PC-3 (cell line): ENCODE measurements at regions not wholly inside any gene's neighbourhood (a gene's known extent, or its start where the extent isn't known, plus 50 kb on each side); places are given as distances from the start of the nearest gene placed in this dataset.
"Not testable (repeated sequence)": the region's sequence is repeated elsewhere in the genome, so short reads cannot be mapped to it uniquely, and the experiment has no call there.

Experiments
- ATAC-seq: fragments of 200-7000 bp; cut with Tn5 transposase; 2 replicates; pipeline ENCODE4 v1.9.1; 2020; ENCODE audit warnings: mild to moderate bottlenecking, moderate library complexity
- BruUV-seq: library from RNA; stranded (reverse); fragments of 400-500 nt; replicated peaks from 2 replicates; lab custom pipeline; 2021; lab: Mats Ljungman, UMichigan
- CTCF ChIA-PET: fragments of 300-600 bp; sonication (Branson Sonifier 250); formaldehyde crosslinking; loops from one replicate; lab custom pipeline; 2022; ENCODE audit warnings: antibody characterized with exemption; lab: Charles Lee
- POLR2A ChIA-PET: fragments of 300-600 bp; sonication (Branson Sonifier 250); formaldehyde crosslinking; loops from one replicate; lab custom pipeline; 2022; ENCODE audit warnings: antibody characterized with exemption; ENCODE audit not compliant: unreplicated experiment; lab: Charles Lee
- DNase-seq: peaks from one replicate; pipeline ENCODE4 v3.0.0-alpha.2; 2015
- H2AFZ ChIP-seq: fragments of 300-600 bp; sonication (generic); 2 replicates; pipeline ENCODE4 v1.6.0; 2016; ENCODE audit warnings: antibody characterized with exemption, low read length
- H3F3A ChIP-seq: fragments of 300-600 bp; sonication (generic); one replicate; pipeline ENCODE4 v1.6.0; 2017; ENCODE audit warnings: antibody characterized with exemption, low read length, control low read depth, mild to moderate bottlenecking; ENCODE audit not compliant: unreplicated experiment
- H3K27ac ChIP-seq: fragments of 300-600 bp; sonication (generic); 2 replicates; pipeline ENCODE4 v1.5.1; 2016; ENCODE audit warnings: mild to moderate bottlenecking, low read length
- H3K27me3 ChIP-seq: fragments of 300-600 bp; sonication (generic); 2 replicates; pipeline ENCODE4 v1.6.1; 2016; ENCODE audit warnings: low read length, mixed read lengths
- H3K36me3 ChIP-seq: fragments of 300-600 bp; sonication (generic); 2 replicates; pipeline ENCODE4 v1.6.1; 2016; ENCODE audit warnings: low read depth, mixed run types, low read length, mixed read lengths
- H3K4me1 ChIP-seq: fragments of 300-600 bp; sonication (generic); 2 replicates; pipeline ENCODE4 v1.5.1; 2016; ENCODE audit warnings: low read length; ENCODE audit not compliant: insufficient read depth
- H3K4me2 ChIP-seq: fragments of 300-600 bp; sonication (generic); 2 replicates; pipeline ENCODE4 v1.6.0; 2016; ENCODE audit warnings: low read length
- H3K4me3 ChIP-seq: fragments of 300-600 bp; sonication (generic); 2 replicates; pipeline ENCODE4 v1.5.1; 2016; ENCODE audit warnings: mild to moderate bottlenecking, low read length, mixed read lengths
- H3K79me2 ChIP-seq: fragments of 300-600 bp; sonication (generic); 2 replicates; pipeline ENCODE4 v1.6.1; 2017; ENCODE audit warnings: low read length, mixed read lengths
- H3K9ac ChIP-seq: fragments of 300-600 bp; sonication (generic); 2 replicates; pipeline ENCODE4 v1.6.0; 2016; ENCODE audit warnings: mild to moderate bottlenecking, low read length
- H3K9me2 ChIP-seq: fragments of 300-600 bp; sonication (generic); replicated peaks from 2 replicates; pipeline ENCODE4 v1.6.1; 2016; ENCODE audit warnings: mixed run types, low read length, mixed read lengths
- H3K9me3 ChIP-seq: fragments of 300-600 bp; sonication (generic); 2 replicates; pipeline ENCODE4 v1.6.1; 2016; ENCODE audit warnings: low read length, mixed read lengths
- H4K20me1 ChIP-seq: fragments of 300-600 bp; sonication (generic); 2 replicates; pipeline ENCODE4 v1.6.1; 2016; ENCODE audit warnings: low read length, mixed read lengths
- EZH2 ChIP-seq: fragments of 300-600 bp; sonication (generic); IDR thresholded peaks from one replicate; pipeline ENCODE4 v1.6.1; 2017; ENCODE audit warnings: antibody characterized with exemption, mild to moderate bottlenecking, low read length; ENCODE audit not compliant: unreplicated experiment
- EZH2phosphoT487 ChIP-seq: fragments of 300-600 bp; sonication (generic); IDR thresholded peaks from 2 replicates; pipeline ENCODE4 v1.6.1; 2018; ENCODE audit warnings: mild to moderate bottlenecking, antibody characterized with exemption, low read length, borderline replicate concordance
- intact Hi-C: fragments of 100-400 bp; cut with micrococcal nuclease; formaldehyde crosslinking; loops from 2 replicates; pipeline ENCODE4 v1.9.0; 2023
- TF ChIP-seq, protein P1 (sequence below): fragments of 300-600 bp; sonication (generic); conservative IDR thresholded peaks from 2 replicates; pipeline ENCODE4 v1.5.1; 2017; ENCODE audit warnings: antibody characterized with exemption, low read depth, mild to moderate bottlenecking, low read length

GRCh38 chr13:65275838-65276630, 1954.1 kb downstream of the PCDH9 start:
- POLR2A ChIA-PET, result no interaction called here
- ATAC-seq, result no peak
- Histone ChIP-seq H3F3A (no peaks in the 10 kb centered on the region), H4K20me1 (no peaks in the 10 kb centered on the region), H3K9me3 (no peaks in the 10 kb centered on the region), H3K4me3 (no peak overlapping the region), H3K4me1 (no peaks in the 10 kb centered on the region), H3K36me3 (no peaks in the 10 kb centered on the region), H3K9ac (no peak overlapping the region), H3K79me2 (no peaks in the 10 kb centered on the region), H3K27ac (no peak overlapping the region), H3K27me3 (no peaks in the 10 kb centered on the region), H3K9me2 (no peaks in the 10 kb centered on the region), H2AFZ (no peak overlapping the region), H3K4me2 (no peak overlapping the region)
- intact Hi-C loops, result no loop called here
- no peak for DNase-seq
- BruUV-seq, result no TSS peak
- TF ChIP-seq EZH2, result no peak
- TF ChIP-seq, protein P1, sequence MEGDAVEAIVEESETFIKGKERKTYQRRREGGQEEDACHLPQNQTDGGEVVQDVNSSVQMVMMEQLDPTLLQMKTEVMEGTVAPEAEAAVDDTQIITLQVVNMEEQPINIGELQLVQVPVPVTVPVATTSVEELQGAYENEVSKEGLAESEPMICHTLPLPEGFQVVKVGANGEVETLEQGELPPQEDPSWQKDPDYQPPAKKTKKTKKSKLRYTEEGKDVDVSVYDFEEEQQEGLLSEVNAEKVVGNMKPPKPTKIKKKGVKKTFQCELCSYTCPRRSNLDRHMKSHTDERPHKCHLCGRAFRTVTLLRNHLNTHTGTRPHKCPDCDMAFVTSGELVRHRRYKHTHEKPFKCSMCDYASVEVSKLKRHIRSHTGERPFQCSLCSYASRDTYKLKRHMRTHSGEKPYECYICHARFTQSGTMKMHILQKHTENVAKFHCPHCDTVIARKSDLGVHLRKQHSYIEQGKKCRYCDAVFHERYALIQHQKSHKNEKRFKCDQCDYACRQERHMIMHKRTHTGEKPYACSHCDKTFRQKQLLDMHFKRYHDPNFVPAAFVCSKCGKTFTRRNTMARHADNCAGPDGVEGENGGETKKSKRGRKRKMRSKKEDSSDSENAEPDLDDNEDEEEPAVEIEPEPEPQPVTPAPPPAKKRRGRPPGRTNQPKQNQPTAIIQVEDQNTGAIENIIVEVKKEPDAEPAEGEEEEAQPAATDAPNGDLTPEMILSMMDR, result no peak
- no peak for TF ChIP-seq EZH2phosphoT487
- CTCF ChIA-PET, result no interaction called here

DNA sequence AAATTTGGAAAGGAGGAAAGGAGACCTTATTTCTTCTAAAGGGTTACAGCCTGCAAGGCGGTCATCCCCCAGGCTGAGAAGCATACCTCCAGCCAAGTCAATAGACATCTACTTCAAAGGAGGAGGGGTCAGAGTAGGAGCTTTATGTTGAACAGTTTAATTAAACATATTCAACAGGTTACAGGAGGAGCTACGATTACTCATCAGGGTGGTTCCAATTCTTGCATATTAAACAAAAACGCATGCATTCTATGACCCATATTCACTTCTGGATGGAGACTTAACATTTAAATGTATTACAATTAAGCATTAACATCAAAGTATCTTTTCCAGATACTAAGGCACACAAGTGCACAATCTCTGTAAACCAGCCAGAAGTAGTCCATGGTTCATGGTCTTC, 1955.0 kb downstream of the PCDH9 start:
- no peak overlapping the region for H3K27ac ChIP-seq
- BruUV-seq, result no TSS peak
- TF ChIP-seq, protein P1, result no peak
- TF ChIP-seq EZH2phosphoT487, result no peak
- TF ChIP-seq EZH2, result no peak
- no peak overlapping the region for H3K4me3 ChIP-seq
- H3K79me2 ChIP-seq, result no peaks in the 10 kb centered on the region
- no peaks in the 10 kb centered on the region for H3K27me3 ChIP-seq
- H3K9me3 ChIP-seq, result no peaks in the 10 kb centered on the region
- no peak overlapping the region for H2AFZ ChIP-seq
- ATAC-seq (no peak), DNase-seq (no peak)
- H3K9ac ChIP-seq, result no peak overlapping the region
- H3F3A ChIP-seq, result no peaks in the 10 kb centered on the region
- H4K20me1 ChIP-seq, result no peaks in the 10 kb centered on the region
- H3K4me2 ChIP-seq, result no peak overlapping the region
- H3K36me3 ChIP-seq, result no peaks in the 10 kb centered on the region
- no peaks in the 10 kb centered on the region for H3K9me2 ChIP-seq
- H3K4me1 ChIP-seq, result no peaks in the 10 kb centered on the region
- intact Hi-C loops, result no loop called here
- ChIA-PET POLR2A (no interaction called here), CTCF (no interaction called here)

- H3K9me3 ChIP-seq, H2AFZ ChIP-seq, intact Hi-C loops, H4K20me1 ChIP-seq, H3K79me2 ChIP-seq, H3K4me2 ChIP-seq, POLR2A ChIA-PET, BruUV-seq, H3K36me3 ChIP-seq, DNase-seq, H3K9me2 ChIP-seq, H3K4me3 ChIP-seq, H3K9ac ChIP-seq, H3K4me1 ChIP-seq, CTCF ChIA-PET, H3K27ac ChIP-seq, ATAC-seq, H3K27me3 ChIP-seq, H3F3A ChIP-seq: not testable (repeated sequence)
Observed at GRCh38 chr13:65273811-65274420, 1956.2 kb downstream of the PCDH9 start.
